Esophagus squamous epithelium (tissue), 4 donors: ENCODE measurements at regions not wholly inside any gene's neighbourhood (a gene's known extent, or its start where the extent isn't known, plus 50 kb on each side); places are given as distances from the start of the nearest gene placed in this dataset.

Experiments
- CTCF ChIP-seq, 6 experiments: fragments of 450-650 bp in 4 of 6; fragments of 200-600 bp in 2 of 6; sonication (generic) in 2 of 6; IDR thresholded peaks; one replicate each; pipeline ENCODE4 v1.5.1; 2016 to 2019; ENCODE audit warnings: antibody characterized with exemption in 6 of 6, mild to moderate bottlenecking in 4 of 6, moderate library complexity in 4 of 6
- POLR2A ChIP-seq, 4 donors: fragments of 450-650 bp; IDR thresholded peaks; one replicate each; pipeline ENCODE4 v1.6.1; 2017; ENCODE audit warnings: antibody characterized with exemption in 4 of 4, mild to moderate bottlenecking in 4 of 4, moderate library complexity in 3 of 4

GRCh38 chr14:62378057-62378456 is 615.8 kb downstream of the SNAPC1 start:
- TF ChIP-seq CTCF (IDR thresholded peaks at IDR 0.05): no peak
- TF ChIP-seq POLR2A (IDR thresholded peaks at IDR 0.05): no peak
